Stomach (tissue), 4 donors: ENCODE measurements at regions not wholly inside any gene's neighbourhood (a gene's known extent, or its start where the extent isn't known, plus 50 kb on each side); places are given as distances from the start of the nearest gene placed in this dataset.

ENCODE experiments used
- POLR2A ChIP-seq, 4 donors: fragments of 450-650 bp; IDR thresholded peaks; one replicate each; pipeline ENCODE4 v1.6.1; 2016; ENCODE audit warnings: antibody characterized with exemption in 4 of 4, control low read depth in 2 of 4, mild to moderate bottlenecking in 1 of 4, moderate library complexity in 1 of 4
- TF ChIP-seq, protein P1 (sequence below), 7 experiments: fragments of 450-650 bp in 4 of 7; fragments of 200-600 bp in 3 of 7; sonication (generic) in 3 of 7; IDR thresholded peaks; one replicate each; pipeline ENCODE4 v1.5.1; 2016 to 2019; ENCODE audit warnings: antibody characterized with exemption in 7 of 7, control low read depth in 2 of 7, mild to moderate bottlenecking in 1 of 7

DNA sequence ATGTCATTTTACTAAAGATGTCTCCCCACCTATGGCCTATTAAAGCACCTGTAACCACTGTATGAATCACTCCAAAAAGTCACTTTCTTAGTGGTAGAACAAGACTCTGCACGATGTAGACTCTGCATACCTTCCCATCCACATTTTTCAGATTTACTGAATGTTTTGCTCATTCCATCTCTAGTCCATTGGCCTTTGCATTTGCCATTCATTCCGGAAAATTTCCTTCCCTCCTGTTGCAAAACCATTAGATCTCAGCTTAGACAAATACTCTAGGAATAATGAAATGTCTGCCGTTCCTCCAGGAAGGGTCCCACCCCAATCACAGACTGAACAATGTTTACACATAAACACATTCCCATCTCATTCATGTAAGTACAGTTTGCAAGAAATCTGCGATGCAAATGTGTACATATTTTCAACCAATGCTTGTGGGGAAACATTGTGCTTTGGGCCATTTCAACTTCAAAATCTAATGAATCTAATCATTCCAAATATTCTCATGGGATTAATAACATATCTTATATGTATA lies 146.3 kb upstream of the XYLT1 start:
- no peak for TF ChIP-seq POLR2A (IDR thresholded peaks at IDR 0.05)
- TF ChIP-seq, protein P1, sequence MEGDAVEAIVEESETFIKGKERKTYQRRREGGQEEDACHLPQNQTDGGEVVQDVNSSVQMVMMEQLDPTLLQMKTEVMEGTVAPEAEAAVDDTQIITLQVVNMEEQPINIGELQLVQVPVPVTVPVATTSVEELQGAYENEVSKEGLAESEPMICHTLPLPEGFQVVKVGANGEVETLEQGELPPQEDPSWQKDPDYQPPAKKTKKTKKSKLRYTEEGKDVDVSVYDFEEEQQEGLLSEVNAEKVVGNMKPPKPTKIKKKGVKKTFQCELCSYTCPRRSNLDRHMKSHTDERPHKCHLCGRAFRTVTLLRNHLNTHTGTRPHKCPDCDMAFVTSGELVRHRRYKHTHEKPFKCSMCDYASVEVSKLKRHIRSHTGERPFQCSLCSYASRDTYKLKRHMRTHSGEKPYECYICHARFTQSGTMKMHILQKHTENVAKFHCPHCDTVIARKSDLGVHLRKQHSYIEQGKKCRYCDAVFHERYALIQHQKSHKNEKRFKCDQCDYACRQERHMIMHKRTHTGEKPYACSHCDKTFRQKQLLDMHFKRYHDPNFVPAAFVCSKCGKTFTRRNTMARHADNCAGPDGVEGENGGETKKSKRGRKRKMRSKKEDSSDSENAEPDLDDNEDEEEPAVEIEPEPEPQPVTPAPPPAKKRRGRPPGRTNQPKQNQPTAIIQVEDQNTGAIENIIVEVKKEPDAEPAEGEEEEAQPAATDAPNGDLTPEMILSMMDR (IDR thresholded peaks at IDR 0.05): no peak
